Mesenchymal stem cell (in vitro differentiated cells and primary cell): ENCODE measurements at regions not wholly inside any gene's neighbourhood (a gene's known extent, or its start where the extent isn't known, plus 50 kb on each side); places are given as distances from the start of the nearest gene placed in this dataset.

Source experiments
- DNase-seq: peaks from one replicate; pipeline ENCODE4 v3.0.0-alpha.2; 2013
- H2AFZ ChIP-seq: one replicate; pipeline ENCODE4 v1.6.1; 2013; ENCODE audit warnings: low read depth, mild to moderate bottlenecking, control low read depth, inconsistent platforms, low read length, moderate library complexity
- H2AK5ac ChIP-seq: 2 replicates; pipeline ENCODE4 v1.6.1; 2013; ENCODE audit warnings: low read length, moderate library complexity, mild to moderate bottlenecking, inconsistent platforms; ENCODE audit not compliant: severe bottlenecking
- H2BK120ac ChIP-seq: one replicate; pipeline ENCODE4 v1.6.1; 2013; ENCODE audit warnings: low read depth, mild to moderate bottlenecking, inconsistent platforms, low read length, moderate library complexity
- H2BK12ac ChIP-seq, 2 experiments: one replicate each; pipeline ENCODE4 v1.6.1; 2013; ENCODE audit warnings: inconsistent platforms in 2 of 2, low read length in 2 of 2, mild to moderate bottlenecking in 2 of 2, moderate library complexity in 2 of 2, control low read depth in 1 of 2
- H2BK15ac ChIP-seq: one replicate; pipeline ENCODE4 v1.6.1; 2013; ENCODE audit warnings: mild to moderate bottlenecking, low read depth, inconsistent platforms; ENCODE audit not compliant: poor library complexity, severe bottlenecking
- H2BK5ac ChIP-seq: 2 replicates; pipeline ENCODE4 v1.6.1; 2013; ENCODE audit warnings: low read depth, mild to moderate bottlenecking, low read length, control low read depth, inconsistent platforms; ENCODE audit not compliant: poor library complexity, severe bottlenecking
- H3K14ac ChIP-seq, 2 experiments: one replicate each; pipeline ENCODE4 v1.6.1; 2013; ENCODE audit warnings: inconsistent platforms in 2 of 2, low read length in 2 of 2, control low read depth in 1 of 2, mild to moderate bottlenecking in 1 of 2, moderate library complexity in 1 of 2
- H3K18ac ChIP-seq, 2 experiments: one replicate each; pipeline ENCODE4 v1.6.1; 2013; ENCODE audit warnings: inconsistent platforms in 2 of 2, low read length in 2 of 2, control low read depth in 1 of 2, low read depth in 1 of 2, mild to moderate bottlenecking in 1 of 2
- H3K23ac ChIP-seq, 2 experiments: one replicate each; pipeline ENCODE4 v1.6.1; 2013; ENCODE audit warnings: inconsistent platforms in 2 of 2, low read length in 2 of 2, mild to moderate bottlenecking in 2 of 2, moderate library complexity in 2 of 2, control low read depth in 1 of 2
- H3K27ac ChIP-seq: 2 replicates; pipeline ENCODE4 v1.5.1; 2013; ENCODE audit warnings: mild to moderate bottlenecking, moderate library complexity, low read length, control low read depth, inconsistent platforms; ENCODE audit not compliant: poor library complexity, severe bottlenecking
- H3K27me3 ChIP-seq, 2 experiments: 2 replicates each; pipeline versions ENCODE4 v1.6.1 to v1.7.0; 2013; ENCODE audit warnings: low read length in 2 of 2, mild to moderate bottlenecking in 2 of 2, moderate library complexity in 2 of 2, control low read depth in 1 of 2, inconsistent platforms in 1 of 2; ENCODE audit not compliant: control insufficient read depth in 1 of 2, insufficient read depth in 1 of 2
- H3K36me3 ChIP-seq, 2 experiments: 2 replicates each; pipeline versions ENCODE4 v1.6.1 to v1.7.0; 2013; ENCODE audit warnings: low read length in 2 of 2, control low read depth in 1 of 2, inconsistent platforms in 1 of 2, low read depth in 1 of 2, mild to moderate bottlenecking in 1 of 2; ENCODE audit not compliant: insufficient read depth in 2 of 2, control insufficient read depth in 1 of 2
- H3K4ac ChIP-seq, 2 experiments: one replicate each; pipeline ENCODE4 v1.6.1; 2013; ENCODE audit warnings: inconsistent platforms in 2 of 2, low read length in 2 of 2, mild to moderate bottlenecking in 2 of 2, moderate library complexity in 2 of 2, control low read depth in 1 of 2, low read depth in 1 of 2
- H3K4me1 ChIP-seq: 2 replicates; pipeline ENCODE4 v1.6.1; 2013; ENCODE audit warnings: low read depth, low read length, control low read depth; ENCODE audit not compliant: control insufficient read depth, insufficient read depth
- H3K4me2 ChIP-seq: 2 replicates; pipeline ENCODE4 v1.6.1; 2013; ENCODE audit warnings: low read length, mild to moderate bottlenecking, inconsistent platforms; ENCODE audit not compliant: poor library complexity, severe bottlenecking
- H3K4me3 ChIP-seq, 2 experiments: 2 replicates each; pipeline versions ENCODE4 v1.5.1 to v1.7.0; 2013; ENCODE audit warnings: low read length in 2 of 2, mild to moderate bottlenecking in 2 of 2, control low read depth in 1 of 2, low read depth in 1 of 2; ENCODE audit not compliant: insufficient read depth in 1 of 2
- H3K79me1 ChIP-seq: replicated peaks from 2 replicates; pipeline ENCODE4 v1.6.1; 2013; ENCODE audit warnings: mild to moderate bottlenecking, control low read depth, low read length, inconsistent platforms; ENCODE audit not compliant: poor library complexity, severe bottlenecking
- H3K9ac ChIP-seq: 2 replicates; pipeline ENCODE4 v1.7.0; 2013; ENCODE audit warnings: mild to moderate bottlenecking, low read length, moderate library complexity
- H3K9me3 ChIP-seq: 2 replicates; pipeline ENCODE4 v1.7.0; 2013; ENCODE audit warnings: mild to moderate bottlenecking, low read length; ENCODE audit not compliant: control insufficient read depth
- H4K8ac ChIP-seq: one replicate; pipeline ENCODE4 v1.6.1; 2013; ENCODE audit warnings: inconsistent platforms, mild to moderate bottlenecking, low read length, moderate library complexity
- H4K91ac ChIP-seq: one replicate; pipeline ENCODE4 v1.6.1; 2013; ENCODE audit warnings: mild to moderate bottlenecking, low read length, inconsistent platforms
- WGBS: methylation state at CpG from one replicate; pipeline ENCODE4 v1.1.7; 2013; ENCODE audit warnings: mixed read lengths; 5-methylcytosine and 5-hydroxymethylcytosine counted together

DNA sequence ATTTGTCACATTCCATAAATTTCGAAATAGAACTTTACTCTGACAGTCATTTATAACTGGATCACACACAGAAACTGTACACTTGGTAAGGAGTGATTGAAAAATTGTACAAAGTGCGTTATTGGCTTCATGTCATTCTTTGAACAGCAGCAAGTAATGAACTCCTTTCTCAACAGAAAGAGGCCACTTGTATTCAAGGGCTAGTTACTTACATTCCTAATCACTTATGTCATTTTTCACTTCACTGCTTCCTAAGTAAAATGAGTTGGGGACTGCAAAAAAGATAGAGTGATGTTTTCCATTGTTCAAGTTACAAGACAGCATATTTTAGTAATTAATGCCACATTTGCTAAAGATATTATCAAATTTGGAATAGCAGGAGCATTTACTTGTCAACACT is 893.2 kb downstream of the DTWD2 start:
- no peak overlapping the region for H2BK15ac ChIP-seq
- H3K36me3 ChIP-seq: no peaks in the 10 kb centered on the region
- no peak overlapping the region for H4K91ac ChIP-seq
- H2BK5ac ChIP-seq: no peak overlapping the region
- DNase-seq: peak; percentile 15
- H3K4ac ChIP-seq: no peak overlapping the region
- no peaks in the 10 kb centered on the region for H3K27me3 ChIP-seq
- H2BK120ac ChIP-seq: no peak overlapping the region
- H3K23ac ChIP-seq: no peak overlapping the region
- no peak overlapping the region for H3K18ac ChIP-seq
- no peak overlapping the region for H3K4me3 ChIP-seq
- no peak overlapping the region for H2AK5ac ChIP-seq
- no peak overlapping the region for H3K4me2 ChIP-seq
- H2AFZ ChIP-seq: no peak overlapping the region
- H3K14ac ChIP-seq: no peak overlapping the region
- H3K9me3 ChIP-seq: no peaks in the 10 kb centered on the region
- no CpG with 5 or more reads among the region's 2 CpGs for WGBS
- H4K8ac ChIP-seq: no peak overlapping the region
- H3K27ac ChIP-seq: no peak overlapping the region
- H2BK12ac ChIP-seq: no peak overlapping the region
- H3K9ac ChIP-seq: no peak overlapping the region
- no peaks in the 10 kb centered on the region for H3K79me1 ChIP-seq
- no peaks in the 10 kb centered on the region for H3K4me1 ChIP-seq

DNA sequence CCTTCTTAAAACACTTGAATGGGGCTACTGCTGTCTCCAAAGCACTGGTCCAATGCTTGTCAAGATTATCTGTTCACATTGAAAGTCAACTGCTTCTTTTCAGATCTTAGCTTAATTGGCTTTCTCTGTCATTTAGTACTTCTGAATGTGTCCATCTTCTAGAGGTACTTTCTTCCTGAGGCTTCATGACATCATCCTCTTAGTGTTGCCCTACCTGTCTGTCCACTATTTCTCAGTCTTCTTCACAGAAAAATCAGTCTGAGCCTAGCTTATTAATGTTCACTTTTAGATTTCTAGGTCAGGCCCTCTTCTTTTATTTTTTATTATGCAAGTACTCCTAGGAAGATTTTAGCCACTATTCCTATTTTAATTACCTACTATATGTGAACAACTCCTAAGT is 899.9 kb downstream of the DTWD2 start:
- Histone ChIP-seq H3K27me3 (no peaks in the 10 kb centered on the region), H2BK5ac (no peak overlapping the region), H3K4me3 (no peak overlapping the region), H3K14ac (no peak overlapping the region), H4K91ac (no peak overlapping the region), H4K8ac (no peak overlapping the region), H3K4me1 (no peaks in the 10 kb centered on the region), H3K9ac (no peak overlapping the region), H3K4ac (no peak overlapping the region), H3K23ac (no peak overlapping the region), H3K79me1 (no peaks in the 10 kb centered on the region), H3K18ac (no peak overlapping the region), H3K36me3 (no peaks in the 10 kb centered on the region), H3K27ac (no peak overlapping the region), H3K9me3 (no peaks in the 10 kb centered on the region), H2AFZ (no peak overlapping the region), H2BK15ac (no peak overlapping the region), H2BK12ac (no peak overlapping the region), H2BK120ac (no peak overlapping the region), H2AK5ac (no peak overlapping the region), H3K4me2 (no peak overlapping the region)
- no peak for DNase-seq

DNA sequence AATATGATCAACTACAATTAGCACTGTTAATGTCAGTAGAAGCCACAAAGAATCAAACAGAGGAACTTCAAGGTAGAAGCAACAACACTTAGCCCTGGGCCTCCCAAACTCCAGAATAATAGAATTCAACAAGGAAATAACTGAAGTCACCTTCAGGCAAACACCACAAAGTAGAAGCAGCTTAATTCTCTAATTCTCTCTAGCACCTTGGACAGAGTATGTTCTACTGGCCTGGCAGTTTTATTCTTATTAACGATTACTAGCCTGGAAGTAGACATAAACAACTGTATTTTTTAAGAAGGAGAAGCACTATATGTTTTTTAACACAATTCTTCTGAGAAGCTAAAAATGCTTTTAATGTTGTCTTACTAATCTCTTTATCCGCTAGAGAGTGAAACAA is 911.9 kb downstream of the DTWD2 start:
- Histone ChIP-seq H4K91ac (no peak overlapping the region), H3K27ac (no peak overlapping the region), H3K27me3 (no peaks in the 10 kb centered on the region), H4K8ac (no peak overlapping the region), H3K79me1 (no peaks in the 10 kb centered on the region), H3K23ac (no peak overlapping the region), H3K14ac (no peak overlapping the region), H3K36me3 (no peaks in the 10 kb centered on the region), H3K4me3 (no peak overlapping the region), H3K18ac (no peak overlapping the region), H2BK120ac (no peak overlapping the region), H2AFZ (no peak overlapping the region), H3K4ac (no peak overlapping the region), H2BK12ac (no peak overlapping the region), H3K4me1 (no peaks in the 10 kb centered on the region), H3K9me3 (peaks cover 8% of the 10 kb centered on the region), H2BK15ac (no peak overlapping the region), H2BK5ac (no peak overlapping the region), H3K4me2 (no peak overlapping the region), H2AK5ac (no peak overlapping the region), H3K9ac (no peak overlapping the region)
- WGBS: no CpG with 5 or more reads among the region's 2 CpGs
- no peak for DNase-seq

DNA sequence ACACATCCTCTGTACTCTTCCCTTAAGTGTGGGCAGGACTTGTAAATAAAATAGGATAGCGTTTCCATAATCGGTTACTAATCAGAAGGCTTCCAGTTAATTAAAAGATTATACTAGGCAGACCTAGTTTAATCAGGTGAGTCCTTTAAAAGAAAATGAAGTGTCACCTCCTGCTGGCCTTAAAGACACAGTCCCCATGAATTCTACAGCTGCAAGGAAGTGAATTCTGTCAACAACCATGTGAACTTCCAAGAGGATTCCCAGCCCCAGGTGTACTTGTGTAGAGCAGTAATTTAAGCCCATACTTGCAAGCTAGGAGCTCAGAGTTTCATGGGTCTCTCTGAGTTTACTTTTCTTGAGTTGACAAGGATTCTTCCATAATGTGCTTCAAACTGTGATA is 918.3 kb downstream of the DTWD2 start:
- H2BK120ac ChIP-seq: no peak overlapping the region
- no peak overlapping the region for H3K23ac ChIP-seq
- no peaks in the 10 kb centered on the region for H3K9me3 ChIP-seq
- H2AK5ac ChIP-seq: no peak overlapping the region
- H2BK5ac ChIP-seq: no peak overlapping the region
- WGBS: no CpG with 5 or more reads among the region's 2 CpGs
- no peaks in the 10 kb centered on the region for H3K4me1 ChIP-seq
- H2BK15ac ChIP-seq: no peak overlapping the region
- H4K8ac ChIP-seq: no peak overlapping the region
- no peak overlapping the region for H2BK12ac ChIP-seq
- H3K4me2 ChIP-seq: no peak overlapping the region
- H3K27me3 ChIP-seq: no peaks in the 10 kb centered on the region
- H3K36me3 ChIP-seq: no peaks in the 10 kb centered on the region
- no peak overlapping the region for H3K18ac ChIP-seq
- no peak overlapping the region for H3K4me3 ChIP-seq
- H3K4ac ChIP-seq: no peak overlapping the region
- no peaks in the 10 kb centered on the region for H3K79me1 ChIP-seq
- H3K14ac ChIP-seq: no peak overlapping the region
- no peak overlapping the region for H3K9ac ChIP-seq
- no peak overlapping the region for H3K27ac ChIP-seq
- no peak for DNase-seq
- no peak overlapping the region for H4K91ac ChIP-seq
- H2AFZ ChIP-seq: no peak overlapping the region
